SK-N-SH treated with all-trans-retinoic acid at 6 μM for 48 hours (cell line): ENCODE measurements at regions not wholly inside any gene's neighbourhood (a gene's known extent, or its start where the extent isn't known, plus 50 kb on each side); places are given as distances from the start of the nearest gene placed in this dataset.

Source experiments
- ATAC-seq: fragments of 200-7000 bp; cut with Tn5 transposase; 3 replicates; pipeline ENCODE4 v1.9.1; 2020; ENCODE audit warnings: mild to moderate bottlenecking, moderate library complexity
- ARNTL ChIP-seq: fragments of 450-650 bp; formaldehyde crosslinking; IDR thresholded peaks from 2 replicates; pipeline ENCODE4 v1.5.0; 2020; ENCODE audit warnings: low read depth, mild to moderate bottlenecking, moderate library complexity, borderline replicate concordance
- BACH2 ChIP-seq: fragments of 250-450 bp; sonication (Bioruptor Pico); IDR thresholded peaks from 2 replicates; pipeline ENCODE4 v1.9.0; 2021; ENCODE audit warnings: mild to moderate bottlenecking, borderline replicate concordance
- CSDC2 ChIP-seq: fragments of 250-450 bp; sonication (Bioruptor Pico); IDR thresholded peaks from 2 replicates; pipeline ENCODE4 v1.5.0; 2020; ENCODE audit warnings: mild to moderate bottlenecking, moderate library complexity
- CSRNP3 ChIP-seq: fragments of 250-450 bp; sonication (Bioruptor Pico); IDR thresholded peaks from 2 replicates; pipeline ENCODE4 v1.5.1; 2021; ENCODE audit warnings: mild to moderate bottlenecking, moderate library complexity
- ESRRG ChIP-seq: fragments of 250-450 bp; sonication (Bioruptor Pico); IDR thresholded peaks from 2 replicates; pipeline ENCODE4 v1.6.1; 2021; ENCODE audit warnings: mild to moderate bottlenecking
- GLIS3 ChIP-seq: fragments of 250-450 bp; sonication (Bioruptor Pico); IDR thresholded peaks from 2 replicates; pipeline ENCODE4 v1.5.0; 2020; ENCODE audit warnings: mild to moderate bottlenecking, moderate library complexity
- ISL1 ChIP-seq: fragments of 250-450 bp; sonication (Bioruptor Pico); IDR thresholded peaks from 2 replicates; pipeline ENCODE4 v2.1.2; 2022; ENCODE audit warnings: mild to moderate bottlenecking, moderate library complexity
- OSR1 ChIP-seq: fragments of 250-450 bp; sonication (Bioruptor Pico); IDR thresholded peaks from 2 replicates; pipeline ENCODE4 v1.8.0; 2022; ENCODE audit warnings: moderate library complexity, mild to moderate bottlenecking, inconsistent platforms
- POU6F1 ChIP-seq: fragments of 250-450 bp; sonication (Bioruptor Pico); IDR thresholded peaks from 2 replicates; pipeline ENCODE4 v1.8.0; 2021; ENCODE audit warnings: low read depth, mild to moderate bottlenecking, moderate library complexity, borderline replicate concordance
- PPARA ChIP-seq: fragments of 250-450 bp; sonication (Bioruptor Pico); IDR thresholded peaks from 2 replicates; pipeline ENCODE4 v1.5.0; 2020; ENCODE audit warnings: mild to moderate bottlenecking, borderline replicate concordance
- RARB ChIP-seq: fragments of 250-450 bp; sonication (Bioruptor Pico); IDR thresholded peaks from 2 replicates; pipeline ENCODE4 v1.8.0; 2021; ENCODE audit warnings: mild to moderate bottlenecking, moderate library complexity
- SNAI2 ChIP-seq: fragments of 250-450 bp; sonication (Bioruptor Pico); IDR thresholded peaks from 2 replicates; pipeline ENCODE4 v1.5.0; 2020; ENCODE audit warnings: mild to moderate bottlenecking, moderate library complexity
- TCF4 ChIP-seq: fragments of 250-450 bp; sonication (Bioruptor Pico); IDR thresholded peaks from 2 replicates; pipeline ENCODE4 v1.8.0; 2021; ENCODE audit warnings: mild to moderate bottlenecking, moderate library complexity, borderline replicate concordance
- TOX ChIP-seq: fragments of 250-450 bp; sonication (Bioruptor Pico); IDR thresholded peaks from 2 replicates; pipeline ENCODE4 v1.8.0; 2021; ENCODE audit warnings: mild to moderate bottlenecking, moderate library complexity, borderline replicate concordance
- ZC3H10 ChIP-seq: fragments of 250-450 bp; sonication (Bioruptor Pico); IDR thresholded peaks from 2 replicates; pipeline ENCODE4 v1.5.1; 2021; ENCODE audit warnings: mild to moderate bottlenecking, moderate library complexity
- ZFP3 ChIP-seq: fragments of 250-450 bp; sonication (Bioruptor Pico); IDR thresholded peaks from 2 replicates; pipeline ENCODE4 v1.5.0; 2020; ENCODE audit warnings: mild to moderate bottlenecking, moderate library complexity
- ZNF565 ChIP-seq: fragments of 450-650 bp; formaldehyde crosslinking; conservative IDR thresholded peaks from 2 replicates; pipeline ENCODE4 v1.5.0; 2020; ENCODE audit warnings: low read depth, mild to moderate bottlenecking, moderate library complexity
- TF ChIP-seq, protein P1 (sequence below): fragments of 250-450 bp; sonication (Bioruptor Pico); IDR thresholded peaks from 2 replicates; pipeline ENCODE4 v1.8.0; 2020; ENCODE audit warnings: mild to moderate bottlenecking, moderate library complexity, borderline replicate concordance
- TF ChIP-seq, protein P2 (sequence below): fragments of 250-450 bp; sonication (Bioruptor Pico); IDR thresholded peaks from 2 replicates; pipeline ENCODE4 v1.5.1; 2020; ENCODE audit warnings: low read depth, mild to moderate bottlenecking, moderate library complexity
- TF ChIP-seq, protein P3 (sequence below): fragments of 250-450 bp; sonication (Bioruptor Pico); IDR thresholded peaks from 2 replicates; pipeline ENCODE4 v1.5.0; 2020; ENCODE audit warnings: mild to moderate bottlenecking, moderate library complexity

GRCh38 chr19:33950091-33950750 lies 153.6 kb downstream of the KCTD15 start:
- ATAC-seq: no peak
- TF ChIP-seq OSR1 (CRISPR knock-in tag): no peak
- TF ChIP-seq RARB (CRISPR knock-in tag): no peak
- TF ChIP-seq ZFP3 (CRISPR knock-in tag): no peak
- no peak for TF ChIP-seq CSRNP3 (CRISPR knock-in tag)
- TF ChIP-seq, protein P1, sequence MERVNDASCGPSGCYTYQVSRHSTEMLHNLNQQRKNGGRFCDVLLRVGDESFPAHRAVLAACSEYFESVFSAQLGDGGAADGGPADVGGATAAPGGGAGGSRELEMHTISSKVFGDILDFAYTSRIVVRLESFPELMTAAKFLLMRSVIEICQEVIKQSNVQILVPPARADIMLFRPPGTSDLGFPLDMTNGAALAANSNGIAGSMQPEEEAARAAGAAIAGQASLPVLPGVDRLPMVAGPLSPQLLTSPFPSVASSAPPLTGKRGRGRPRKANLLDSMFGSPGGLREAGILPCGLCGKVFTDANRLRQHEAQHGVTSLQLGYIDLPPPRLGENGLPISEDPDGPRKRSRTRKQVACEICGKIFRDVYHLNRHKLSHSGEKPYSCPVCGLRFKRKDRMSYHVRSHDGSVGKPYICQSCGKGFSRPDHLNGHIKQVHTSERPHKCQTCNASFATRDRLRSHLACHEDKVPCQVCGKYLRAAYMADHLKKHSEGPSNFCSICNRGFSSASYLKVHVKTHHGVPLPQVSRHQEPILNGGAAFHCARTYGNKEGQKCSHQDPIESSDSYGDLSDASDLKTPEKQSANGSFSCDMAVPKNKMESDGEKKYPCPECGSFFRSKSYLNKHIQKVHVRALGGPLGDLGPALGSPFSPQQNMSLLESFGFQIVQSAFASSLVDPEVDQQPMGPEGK (CRISPR knock-in tag): no peak
- no peak for TF ChIP-seq GLIS3 (CRISPR knock-in tag)
- no peak for TF ChIP-seq CSDC2 (CRISPR knock-in tag)
- TF ChIP-seq TOX (CRISPR knock-in tag): no peak

GRCh38 chr19:33953023-33953422 lies 156.4 kb downstream of the KCTD15 start:
- no peak for ATAC-seq
- TF ChIP-seq ISL1 (no peak), TCF4 (no peak), ZFP3 (CRISPR knock-in tag) (no peak), GLIS3 (CRISPR knock-in tag) (no peak), POU6F1 (CRISPR knock-in tag) (no peak), PPARA (CRISPR knock-in tag) (no peak), BACH2 (CRISPR knock-in tag) (no peak), ESRRG (CRISPR knock-in tag) (no peak), ZNF565 (no peak), ARNTL (no peak), SNAI2 (CRISPR knock-in tag) (no peak), CSDC2 (CRISPR knock-in tag) (no peak), TOX (CRISPR knock-in tag) (no peak), ZC3H10 (CRISPR knock-in tag) (no peak)
- TF ChIP-seq, protein P2, sequence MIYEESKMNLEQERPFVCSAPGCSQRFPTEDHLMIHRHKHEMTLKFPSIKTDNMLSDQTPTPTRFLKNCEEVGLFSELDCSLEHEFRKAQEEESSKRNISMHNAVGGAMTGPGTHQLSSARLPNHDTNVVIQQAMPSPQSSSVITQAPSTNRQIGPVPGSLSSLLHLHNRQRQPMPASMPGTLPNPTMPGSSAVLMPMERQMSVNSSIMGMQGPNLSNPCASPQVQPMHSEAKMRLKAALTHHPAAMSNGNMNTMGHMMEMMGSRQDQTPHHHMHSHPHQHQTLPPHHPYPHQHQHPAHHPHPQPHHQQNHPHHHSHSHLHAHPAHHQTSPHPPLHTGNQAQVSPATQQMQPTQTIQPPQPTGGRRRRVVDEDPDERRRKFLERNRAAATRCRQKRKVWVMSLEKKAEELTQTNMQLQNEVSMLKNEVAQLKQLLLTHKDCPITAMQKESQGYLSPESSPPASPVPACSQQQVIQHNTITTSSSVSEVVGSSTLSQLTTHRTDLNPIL (CRISPR knock-in tag): no peak
- TF ChIP-seq, protein P1 (CRISPR knock-in tag): no peak
- TF ChIP-seq, protein P3, sequence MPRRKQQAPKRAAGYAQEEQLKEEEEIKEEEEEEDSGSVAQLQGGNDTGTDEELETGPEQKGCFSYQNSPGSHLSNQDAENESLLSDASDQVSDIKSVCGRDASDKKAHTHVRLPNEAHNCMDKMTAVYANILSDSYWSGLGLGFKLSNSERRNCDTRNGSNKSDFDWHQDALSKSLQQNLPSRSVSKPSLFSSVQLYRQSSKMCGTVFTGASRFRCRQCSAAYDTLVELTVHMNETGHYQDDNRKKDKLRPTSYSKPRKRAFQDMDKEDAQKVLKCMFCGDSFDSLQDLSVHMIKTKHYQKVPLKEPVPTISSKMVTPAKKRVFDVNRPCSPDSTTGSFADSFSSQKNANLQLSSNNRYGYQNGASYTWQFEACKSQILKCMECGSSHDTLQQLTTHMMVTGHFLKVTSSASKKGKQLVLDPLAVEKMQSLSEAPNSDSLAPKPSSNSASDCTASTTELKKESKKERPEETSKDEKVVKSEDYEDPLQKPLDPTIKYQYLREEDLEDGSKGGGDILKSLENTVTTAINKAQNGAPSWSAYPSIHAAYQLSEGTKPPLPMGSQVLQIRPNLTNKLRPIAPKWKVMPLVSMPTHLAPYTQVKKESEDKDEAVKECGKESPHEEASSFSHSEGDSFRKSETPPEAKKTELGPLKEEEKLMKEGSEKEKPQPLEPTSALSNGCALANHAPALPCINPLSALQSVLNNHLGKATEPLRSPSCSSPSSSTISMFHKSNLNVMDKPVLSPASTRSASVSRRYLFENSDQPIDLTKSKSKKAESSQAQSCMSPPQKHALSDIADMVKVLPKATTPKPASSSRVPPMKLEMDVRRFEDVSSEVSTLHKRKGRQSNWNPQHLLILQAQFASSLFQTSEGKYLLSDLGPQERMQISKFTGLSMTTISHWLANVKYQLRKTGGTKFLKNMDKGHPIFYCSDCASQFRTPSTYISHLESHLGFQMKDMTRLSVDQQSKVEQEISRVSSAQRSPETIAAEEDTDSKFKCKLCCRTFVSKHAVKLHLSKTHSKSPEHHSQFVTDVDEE (CRISPR knock-in tag): no peak
